ENCODE measurements at regions not wholly inside any gene's neighbourhood (a gene's known extent, or its start where the extent isn't known, plus 50 kb on each side); places are given as distances from the start of the nearest gene placed in this dataset.

GRCh38 chr2:149737896-149738295 lies 150.3 kb upstream of the MMADHC start:
- DNase-seq (ENCODE audit: insufficient read length, low spot score) = no peak
- FAIRE-seq = no peak

DNA sequence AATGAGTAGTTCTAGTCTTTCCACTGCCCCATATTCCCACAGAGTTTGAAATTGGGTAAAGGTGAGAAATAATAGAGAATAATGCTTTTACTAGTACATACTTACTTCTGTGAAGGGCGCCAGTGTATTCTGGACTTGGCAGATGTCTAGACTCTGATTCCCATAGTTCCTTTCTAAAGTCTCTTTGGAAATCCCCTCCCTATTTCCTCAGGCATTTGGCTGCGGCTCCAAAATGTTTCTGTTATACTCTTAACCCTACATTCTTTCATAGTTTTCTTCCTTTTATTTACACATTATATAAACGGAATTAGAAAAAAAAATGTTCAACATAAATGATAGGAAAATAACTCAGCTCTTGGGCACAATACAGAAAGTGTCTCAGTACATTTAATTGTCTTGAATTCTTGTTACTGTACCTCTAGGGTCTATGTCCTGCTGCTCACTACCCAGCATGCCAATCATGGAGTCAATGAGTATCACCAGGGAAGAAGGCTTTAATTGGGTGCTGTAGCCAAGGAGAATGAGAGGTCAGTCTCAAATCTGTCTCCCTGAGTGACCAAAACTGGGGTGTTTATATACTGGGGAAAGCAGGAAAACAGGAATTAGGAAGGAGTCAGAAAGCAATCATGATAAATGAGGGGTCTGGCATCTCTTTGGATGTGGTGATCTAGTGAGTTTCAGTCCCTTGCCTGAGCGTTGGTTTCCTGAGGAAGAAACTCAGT lies 147.8 kb upstream of the MMADHC start:
- FAIRE-seq = no peak
- DNase-seq (ENCODE audit: insufficient read length, low spot score) = no peak

DNA sequence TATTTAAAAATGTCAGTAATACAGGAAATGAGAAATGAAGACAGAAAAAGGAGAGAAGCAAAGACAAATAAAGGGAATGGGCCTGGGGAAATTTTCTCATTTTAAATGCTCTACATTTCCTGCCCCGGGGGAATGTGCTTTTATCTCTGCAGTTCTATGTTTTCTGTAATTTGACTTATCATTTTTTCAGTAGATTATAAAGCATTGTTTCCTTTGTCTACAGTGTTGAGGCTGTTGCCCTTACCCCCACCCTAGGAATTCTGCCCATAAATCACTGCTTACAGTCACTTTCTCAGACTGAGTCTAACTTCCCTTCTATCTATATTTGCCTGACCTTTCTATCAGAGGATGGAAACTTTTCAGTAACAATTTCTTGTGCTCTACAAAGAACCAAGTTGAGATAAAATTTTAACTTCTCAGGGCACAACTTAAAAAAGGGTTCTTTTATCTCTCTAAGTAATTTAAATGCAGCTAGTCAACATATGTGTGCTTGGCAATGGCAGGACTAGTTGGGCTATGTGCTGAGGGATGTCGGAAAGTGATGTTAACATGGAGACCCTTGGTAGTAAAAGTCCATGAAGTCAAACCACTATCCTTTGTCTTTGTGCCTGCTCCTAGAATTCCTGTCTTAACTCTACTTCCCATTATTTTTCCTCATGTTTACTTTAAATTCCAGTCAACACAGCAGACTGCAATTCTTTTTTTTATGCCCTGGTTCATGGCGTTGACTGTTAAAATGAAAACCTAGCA lies 146.5 kb upstream of the MMADHC start:
- FAIRE-seq (no peak), DNase-seq (ENCODE audit: insufficient read length, low spot score) (no peak)

DNA sequence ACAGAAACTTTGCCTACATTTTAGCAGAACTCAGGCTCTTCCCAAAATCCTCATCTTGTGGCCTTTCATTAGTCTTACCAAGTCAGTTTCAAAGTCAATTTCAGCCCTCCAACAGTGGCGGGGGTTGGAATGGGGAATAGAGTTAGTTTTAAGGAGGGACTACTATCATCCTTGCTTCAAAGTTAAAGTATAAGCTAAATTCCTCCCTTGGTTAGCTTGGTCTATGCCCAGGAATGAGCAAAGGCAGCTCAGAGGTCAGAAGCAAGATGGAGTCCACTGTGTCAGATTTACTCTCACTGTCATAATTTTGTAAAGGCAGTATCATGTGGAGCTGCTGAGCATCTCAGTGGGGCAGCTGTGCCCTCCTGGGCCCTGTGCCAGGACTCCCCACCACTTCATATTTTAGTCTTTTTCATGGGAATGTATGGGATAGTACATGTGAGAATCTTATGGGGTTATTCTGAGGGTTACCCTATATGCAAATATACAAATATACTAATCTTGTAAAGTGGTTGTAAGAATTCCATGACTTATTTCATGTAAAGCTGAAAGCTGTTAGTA lies 145.2 kb upstream of the MMADHC start:
- FAIRE-seq = no peak

GRCh38 chr2:149732001-149732685 lies 144.6 kb upstream of the MMADHC start:
- DNase-seq (ENCODE audit: insufficient read length, low spot score) (no peak), FAIRE-seq (no peak)

More for the DNA sequence above, 145.2 kb upstream of the MMADHC start:
- no peak for DNase-seq (ENCODE audit: insufficient read length, low spot score)

DNA sequence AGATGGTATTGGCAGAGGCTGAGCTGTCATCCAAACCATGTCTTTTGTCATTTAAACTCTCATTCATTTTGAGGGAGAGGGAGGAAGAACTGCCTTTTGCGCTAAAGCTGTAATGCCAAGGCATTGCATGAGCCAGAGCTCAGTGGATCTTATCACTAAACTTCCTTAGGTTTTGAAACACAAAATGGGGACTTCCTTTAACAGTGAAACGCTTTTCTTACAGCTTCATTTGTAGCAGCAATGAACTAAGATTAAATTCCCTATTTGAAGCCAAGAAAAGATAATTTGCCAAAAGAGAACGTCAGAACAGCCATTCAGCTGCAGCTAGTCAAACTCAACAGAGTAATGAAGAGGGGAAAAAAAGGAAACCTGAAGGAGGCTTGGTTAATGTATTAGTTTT lies 143.5 kb upstream of the MMADHC start:
- no peak for FAIRE-seq

DNA sequence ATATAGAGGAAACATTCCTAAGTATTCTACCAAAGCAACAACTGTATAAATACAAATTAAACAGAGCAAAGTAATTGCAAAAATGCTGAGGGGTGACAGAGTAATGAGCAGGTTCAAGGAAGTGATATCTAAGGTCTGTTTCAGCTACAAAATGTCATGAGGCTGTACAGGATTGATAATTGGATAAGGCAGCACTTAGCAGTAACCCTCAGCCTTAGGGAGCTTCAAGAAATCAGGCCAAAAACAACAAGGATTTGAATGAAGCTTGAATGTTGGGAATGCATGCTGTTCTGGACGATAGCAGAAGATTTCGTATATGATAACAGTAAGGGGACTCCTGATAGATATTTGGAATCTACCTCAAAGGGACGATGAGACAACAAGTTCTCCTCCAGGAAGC lies 142.0 kb upstream of the MMADHC start:
- no peak for FAIRE-seq

More for the DNA sequence above, 143.5 kb upstream of the MMADHC start:
- DNase-seq (ENCODE audit: insufficient read length, low spot score) = no peak

DNA sequence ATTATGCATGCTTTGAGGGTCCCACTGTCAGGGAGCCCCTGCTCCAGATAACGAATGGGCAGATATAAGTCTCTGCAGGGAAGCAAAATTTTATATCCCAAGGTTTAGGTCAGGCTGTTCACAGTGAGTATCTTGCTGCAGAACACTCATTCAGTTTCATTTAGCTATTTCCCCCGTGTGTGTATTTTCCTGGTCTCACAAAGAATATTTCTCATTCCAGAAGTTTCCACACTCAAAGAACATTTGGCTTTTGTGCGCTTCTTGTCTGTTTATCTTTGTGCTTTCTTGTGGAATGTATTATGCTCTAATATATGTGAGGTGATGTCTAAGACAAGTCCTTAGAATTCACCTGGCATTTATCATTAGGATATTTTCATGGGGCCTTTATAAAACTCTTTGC lies 140.4 kb upstream of the MMADHC start:
- FAIRE-seq (no peak), DNase-seq (ENCODE audit: insufficient read length, low spot score) (no peak)

More for the DNA sequence above, 142.0 kb upstream of the MMADHC start:
- no peak for DNase-seq (ENCODE audit: insufficient read length, low spot score)

DNA sequence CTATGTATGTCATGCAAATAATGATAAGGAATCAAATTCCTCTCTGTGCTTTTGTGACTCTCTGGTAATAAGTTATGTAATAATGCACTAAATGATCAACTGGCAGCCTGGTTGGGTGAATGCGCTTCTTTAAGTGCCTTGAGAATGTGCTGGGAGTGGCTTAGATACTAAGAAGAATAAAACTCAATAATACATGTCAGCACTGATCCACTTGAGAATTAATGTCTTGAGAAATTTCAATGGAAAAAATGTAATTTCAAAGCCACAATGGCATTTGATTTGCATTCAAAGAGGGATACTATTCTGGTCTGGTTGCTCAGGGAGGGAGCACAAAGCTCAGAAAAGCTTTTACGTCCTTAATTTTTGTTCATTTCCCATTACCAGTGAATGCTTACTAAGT lies 137.7 kb upstream of the MMADHC start:
- FAIRE-seq (no peak), DNase-seq (ENCODE audit: insufficient read length, low spot score) (no peak)

GRCh38 chr2:149724091-149724490 lies 136.5 kb upstream of the MMADHC start:
- DNase-seq (ENCODE audit: insufficient read length, low spot score) (no peak), FAIRE-seq (no peak)

GRCh38 chr2:149720615-149721014 lies 133.0 kb upstream of the MMADHC start:
- FAIRE-seq (no peak), DNase-seq (ENCODE audit: insufficient read length, low spot score) (no peak)

DNA sequence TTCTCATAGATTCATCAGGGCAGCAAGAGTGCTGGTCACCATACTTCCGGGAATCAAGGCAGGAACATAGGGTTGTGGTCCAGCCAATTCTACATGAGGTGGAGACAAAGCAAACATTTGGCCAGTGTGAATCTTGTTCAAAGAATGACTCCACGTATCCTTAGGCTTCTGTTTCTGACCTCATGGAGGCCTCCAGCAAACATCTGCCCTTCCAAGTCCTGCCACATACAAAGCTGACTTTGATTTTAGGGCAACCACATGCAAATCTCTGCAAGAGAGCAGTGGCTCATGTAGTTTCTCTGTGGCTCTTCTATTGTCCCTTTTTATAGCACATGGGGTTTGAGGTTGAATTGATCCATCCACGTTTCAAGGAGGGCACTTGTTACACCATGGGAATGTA lies 132.1 kb upstream of the MMADHC start:
- DNase-seq (ENCODE audit: insufficient read length, low spot score) (no peak), FAIRE-seq (no peak)

- DNase-seq (ENCODE audit: insufficient read length, low spot score) = no peak
- FAIRE-seq = no peak
Measured at GRCh38 chr2:149716687-149717086, 129.1 kb upstream of the MMADHC start.

- no peak for DNase-seq (ENCODE audit: insufficient read length, low spot score)
- FAIRE-seq = no peak
Measured at GRCh38 chr2:149715894-149716293, 128.3 kb upstream of the MMADHC start.

- no peak for DNase-seq (ENCODE audit: insufficient read length, low spot score)
- no peak for FAIRE-seq
Measured at GRCh38 chr2:149715005-149715592, 127.5 kb upstream of the MMADHC start.

DNA sequence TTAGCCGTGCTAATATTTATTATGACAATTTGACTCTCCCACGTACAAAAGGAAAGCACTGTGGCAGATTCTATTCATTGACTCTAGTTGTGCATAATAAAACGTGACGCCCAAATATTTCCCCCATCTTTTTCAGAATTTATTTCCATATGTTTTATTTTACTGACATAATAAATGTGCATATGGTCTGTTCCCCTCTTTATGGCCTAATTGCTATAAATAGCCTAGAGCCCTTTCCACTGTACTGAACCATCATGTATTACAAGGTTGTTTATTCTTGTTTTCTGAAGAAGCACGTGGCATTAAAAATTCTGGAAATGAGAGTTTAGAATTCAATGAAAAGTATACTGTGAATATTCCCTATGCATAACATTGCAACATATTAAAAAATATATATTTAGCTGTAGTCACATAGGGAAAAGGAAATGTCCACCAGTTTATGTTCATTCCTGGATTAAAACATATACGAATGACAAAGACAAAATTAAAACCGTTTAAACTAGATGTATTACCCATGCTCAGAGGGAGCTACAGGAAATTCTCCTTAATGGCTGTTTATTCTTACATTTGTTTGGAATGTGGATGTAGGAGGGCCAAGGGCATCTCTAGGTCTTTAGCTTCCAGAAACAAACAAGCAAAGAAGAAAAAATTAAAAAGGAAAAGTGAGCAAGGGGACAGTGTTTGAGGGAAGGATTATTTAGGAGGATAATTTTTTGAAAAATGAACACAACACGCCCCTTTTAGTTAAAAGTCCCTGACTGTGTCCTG lies 122.1 kb upstream of the MMADHC start:
- DNase-seq (ENCODE audit: insufficient read length, low spot score) = no peak
- FAIRE-seq = no peak

DNA sequence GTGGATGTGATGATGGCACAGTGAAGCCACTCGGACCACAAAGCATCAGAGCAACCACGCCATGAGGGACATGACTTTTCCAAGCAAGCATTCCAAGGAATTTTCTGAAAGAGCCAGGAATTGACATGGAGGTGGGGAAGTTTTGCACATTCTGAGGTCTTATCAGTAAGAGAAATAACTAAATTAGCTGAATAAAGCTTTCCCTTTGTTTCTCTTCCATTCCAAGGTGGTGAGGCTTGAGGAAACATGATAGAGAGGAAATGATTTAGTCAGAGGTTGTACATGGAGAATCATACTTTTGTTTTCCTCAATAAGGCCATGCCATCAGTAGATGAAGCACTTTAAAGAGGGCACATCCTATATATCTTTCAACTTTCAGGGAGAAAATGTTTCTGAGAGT lies 115.7 kb upstream of the MMADHC start:
- DNase-seq (ENCODE audit: insufficient read length, low spot score) (no peak), FAIRE-seq (no peak)

- FAIRE-seq = no peak
Measured at GRCh38 chr2:149702571-149702970, 115.0 kb upstream of the MMADHC start.

DNA sequence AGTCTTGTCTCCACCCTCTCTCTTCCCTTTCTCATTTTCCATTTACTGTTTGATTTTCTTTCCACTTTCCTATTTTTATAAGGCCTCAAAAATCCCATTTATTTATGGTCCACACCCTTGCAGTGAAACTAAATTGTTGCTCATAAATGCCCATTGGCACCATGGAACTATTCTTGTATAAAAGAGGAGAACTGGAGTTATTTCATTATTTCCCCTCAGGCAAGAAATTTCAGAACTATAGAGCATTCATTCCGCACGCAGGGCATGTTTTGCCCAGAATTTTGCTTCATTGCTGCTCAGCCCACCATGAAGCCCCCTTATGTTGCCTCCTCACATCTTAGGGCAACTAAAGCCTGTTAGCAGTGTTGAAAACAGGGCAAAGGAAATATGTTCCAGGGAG lies 113.7 kb upstream of the MMADHC start:
- no peak for DNase-seq (ENCODE audit: insufficient read length, low spot score)

More at GRCh38 chr2:149702571-149702970, 115.0 kb upstream of the MMADHC start:
- DNase-seq (ENCODE audit: insufficient read length, low spot score) = no peak

DNA sequence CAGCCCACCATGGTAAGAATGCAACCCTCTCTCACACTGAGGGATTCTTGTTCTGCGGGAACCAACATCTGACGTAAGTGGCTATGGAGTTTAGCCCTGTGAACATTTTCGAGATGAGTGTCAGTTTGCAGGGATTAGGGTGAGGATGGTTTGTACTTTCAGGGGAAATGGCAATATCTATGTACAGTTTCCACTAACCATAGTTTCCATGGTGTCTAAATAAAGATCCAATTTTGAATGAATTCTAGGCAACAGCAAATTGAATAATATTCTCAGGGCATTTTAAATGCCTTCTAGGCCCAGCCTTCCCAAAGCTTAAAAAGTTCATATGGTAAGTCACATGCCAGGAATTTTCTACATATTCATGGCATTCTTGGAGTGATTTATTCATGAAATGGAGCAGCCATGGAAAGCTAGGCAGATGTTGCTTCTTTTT lies 105.4 kb upstream of the MMADHC start:
- no peak for FAIRE-seq
- DNase-seq (ENCODE audit: insufficient read length, low spot score) = no peak

More for the DNA sequence above, 113.7 kb upstream of the MMADHC start:
- FAIRE-seq = no peak

Measured in GM19239 (cell line).